ENCODE measurements at regions not wholly inside any gene's neighbourhood (a gene's known extent, or its start where the extent isn't known, plus 50 kb on each side); places are given as distances from the start of the nearest gene placed in this dataset.
"Not testable (repeated sequence)": the region's sequence is repeated elsewhere in the genome, so short reads cannot be mapped to it uniquely, and the experiment has no call there.

DNA sequence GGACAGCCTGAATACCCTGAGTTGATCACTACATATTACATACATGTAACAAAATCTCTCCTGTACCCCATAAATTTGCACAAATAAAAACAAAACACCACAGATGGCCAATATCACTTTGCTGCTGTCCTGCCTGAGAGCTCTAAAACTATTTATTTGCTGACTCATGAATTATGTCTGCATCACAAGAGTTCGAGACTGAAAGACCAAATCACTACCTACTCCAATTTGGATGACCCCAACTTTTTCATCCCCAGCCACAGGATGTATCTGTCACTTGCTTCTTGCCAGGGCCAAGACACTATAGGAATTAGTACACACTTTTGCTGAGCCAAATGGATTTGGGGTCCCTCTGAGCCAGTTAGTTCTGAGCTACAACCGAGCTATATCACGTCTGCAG is 409.7 kb upstream of the NFE2L3 start:
- TF ChIP-seq, protein P1, sequence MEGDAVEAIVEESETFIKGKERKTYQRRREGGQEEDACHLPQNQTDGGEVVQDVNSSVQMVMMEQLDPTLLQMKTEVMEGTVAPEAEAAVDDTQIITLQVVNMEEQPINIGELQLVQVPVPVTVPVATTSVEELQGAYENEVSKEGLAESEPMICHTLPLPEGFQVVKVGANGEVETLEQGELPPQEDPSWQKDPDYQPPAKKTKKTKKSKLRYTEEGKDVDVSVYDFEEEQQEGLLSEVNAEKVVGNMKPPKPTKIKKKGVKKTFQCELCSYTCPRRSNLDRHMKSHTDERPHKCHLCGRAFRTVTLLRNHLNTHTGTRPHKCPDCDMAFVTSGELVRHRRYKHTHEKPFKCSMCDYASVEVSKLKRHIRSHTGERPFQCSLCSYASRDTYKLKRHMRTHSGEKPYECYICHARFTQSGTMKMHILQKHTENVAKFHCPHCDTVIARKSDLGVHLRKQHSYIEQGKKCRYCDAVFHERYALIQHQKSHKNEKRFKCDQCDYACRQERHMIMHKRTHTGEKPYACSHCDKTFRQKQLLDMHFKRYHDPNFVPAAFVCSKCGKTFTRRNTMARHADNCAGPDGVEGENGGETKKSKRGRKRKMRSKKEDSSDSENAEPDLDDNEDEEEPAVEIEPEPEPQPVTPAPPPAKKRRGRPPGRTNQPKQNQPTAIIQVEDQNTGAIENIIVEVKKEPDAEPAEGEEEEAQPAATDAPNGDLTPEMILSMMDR (IDR thresholded peaks at IDR 0.05; ENCODE audit: control extremely low read depth, extremely low read depth, low read depth, missing control alignments): no peak
- no peak for DNase-seq (ENCODE audit: extremely low spot score)
- POLR2A ChIA-PET: no interaction called here
- CTCF ChIA-PET: no interaction called here

GRCh38 chr7:25743670-25744451 is 408.1 kb upstream of the NFE2L3 start:
- POLR2A ChIA-PET, CTCF ChIA-PET: not testable (repeated sequence)

DNA sequence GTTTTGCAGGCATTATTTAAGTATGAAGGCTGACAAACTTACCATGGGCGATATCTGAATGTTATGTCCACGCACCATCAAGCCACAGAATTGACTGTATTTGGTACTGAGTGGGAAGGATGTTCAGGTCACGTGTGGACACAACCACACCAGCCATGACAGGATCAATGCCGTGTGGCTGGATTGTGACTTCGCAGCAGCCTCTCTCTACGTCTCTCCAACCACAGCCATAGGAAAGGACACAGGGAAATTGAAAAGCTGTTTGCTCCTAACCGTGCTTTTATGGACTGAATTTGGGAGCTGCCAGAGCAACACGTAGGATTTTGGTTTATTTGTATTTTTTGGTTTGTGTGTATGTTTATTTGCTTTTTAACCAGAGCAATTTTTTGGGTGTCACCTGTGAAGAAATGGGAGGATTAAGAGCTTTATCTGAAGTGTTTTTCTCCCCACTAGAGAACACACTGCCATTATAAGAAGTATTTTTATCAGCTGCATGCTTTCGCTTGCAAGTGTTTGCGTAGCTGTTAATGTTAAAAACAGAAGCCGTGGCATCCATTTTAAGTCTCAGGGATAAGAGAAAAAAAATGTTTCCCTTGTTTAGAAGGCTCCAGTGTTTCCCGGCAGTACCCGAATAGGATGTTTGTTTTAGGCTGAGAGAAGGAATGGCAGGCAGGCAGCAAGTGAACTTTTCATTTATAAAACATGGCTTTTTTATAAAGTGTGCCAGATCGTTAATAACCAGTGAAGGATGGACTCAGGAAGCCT is 401.1 kb upstream of the NFE2L3 start:
- no peak for DNase-seq (ENCODE audit: extremely low spot score)
- TF ChIP-seq, protein P1 (IDR thresholded peaks at IDR 0.05; ENCODE audit: control extremely low read depth, extremely low read depth, low read depth, missing control alignments): no peak
- CTCF ChIA-PET: interaction anchor here (0.9 kb wide), 1 partner anchor 15 kb away, joined by 3 read pairs; no protein-coding TSS in a partner anchor
- POLR2A ChIA-PET: no interaction called here

More at GRCh38 chr7:25743670-25744451, 408.1 kb upstream of the NFE2L3 start:
- not testable (repeated sequence) for DNase-seq (ENCODE audit: extremely low spot score)

DNA sequence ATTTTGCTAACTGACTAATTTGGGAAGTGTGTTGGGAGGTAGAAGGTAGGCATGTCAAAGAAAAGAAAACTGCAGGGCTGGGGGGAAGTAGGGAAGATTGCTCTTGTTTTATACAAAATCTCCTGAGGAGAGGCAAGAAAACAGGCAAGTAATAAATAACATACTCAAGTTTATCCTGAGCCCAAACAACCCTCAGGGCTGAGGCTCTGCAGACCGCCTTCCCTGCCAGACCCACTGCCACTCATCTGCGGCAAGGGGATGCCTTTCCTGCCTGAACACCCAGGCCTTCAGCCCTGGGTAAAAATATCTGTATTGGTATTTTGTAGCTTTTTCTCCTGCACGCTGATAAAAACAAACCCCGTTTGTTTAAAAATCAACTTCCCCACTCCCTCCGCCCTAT is 399.8 kb upstream of the NFE2L3 start:
- no peak for DNase-seq (ENCODE audit: extremely low spot score)
- ChIA-PET CTCF (no interaction called here), POLR2A (no interaction called here)
- TF ChIP-seq, protein P1 (IDR thresholded peaks at IDR 0.05; ENCODE audit: control extremely low read depth, extremely low read depth, low read depth, missing control alignments): no peak

DNA sequence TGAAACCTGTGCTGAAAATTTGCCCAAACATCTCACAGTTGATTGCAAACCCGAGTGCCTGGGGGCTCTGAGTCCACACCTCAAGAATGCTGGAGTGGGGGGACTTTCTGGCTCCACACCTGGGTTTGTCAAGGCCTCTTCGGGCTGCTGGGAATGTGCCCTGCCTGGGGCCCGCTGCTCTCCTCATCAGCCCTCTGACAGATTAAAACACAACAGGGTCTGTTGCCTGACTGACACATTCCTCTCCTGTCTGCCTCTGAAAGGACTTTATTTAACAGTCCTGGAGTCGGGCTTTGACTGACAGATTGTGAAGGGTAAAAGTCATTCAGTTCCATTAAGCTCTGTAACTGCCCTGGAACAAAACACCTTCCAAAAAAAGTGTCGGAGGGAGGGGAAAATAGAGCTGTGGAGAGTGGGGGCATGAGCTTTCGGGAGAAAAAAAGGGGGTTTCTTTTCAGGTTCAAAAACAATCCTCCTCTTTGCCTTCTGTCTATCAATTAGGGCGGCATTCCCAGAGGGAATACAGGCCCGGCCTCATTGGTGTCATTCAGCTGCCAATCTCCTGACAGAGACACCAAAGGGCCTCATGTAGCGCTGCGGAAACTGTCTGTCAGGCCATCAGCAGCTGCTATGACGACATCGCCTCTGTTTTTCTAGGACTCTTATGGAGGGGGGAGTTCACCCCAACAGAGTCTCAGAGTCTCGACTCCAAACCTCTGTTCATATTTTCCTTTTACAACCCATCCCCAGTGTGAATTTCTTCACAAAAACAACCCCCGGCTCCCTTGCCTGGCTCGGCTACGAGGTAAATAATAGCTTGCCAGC is 398.8 kb upstream of the NFE2L3 start:
- POLR2A ChIA-PET: no interaction called here
- DNase-seq (ENCODE audit: extremely low spot score): no peak
- CTCF ChIA-PET: no interaction called here
- TF ChIP-seq, protein P1 (IDR thresholded peaks at IDR 0.05; ENCODE audit: control extremely low read depth, extremely low read depth, low read depth, missing control alignments): no peak

- CTCF ChIA-PET: no interaction called here
- TF ChIP-seq, protein P1 (IDR thresholded peaks at IDR 0.05; ENCODE audit: control extremely low read depth, extremely low read depth, low read depth, missing control alignments): no peak
- POLR2A ChIA-PET: no interaction called here
- DNase-seq (ENCODE audit: extremely low spot score): no peak
Measured at GRCh38 chr7:25753837-25754236, 398.2 kb upstream of the NFE2L3 start.

Measured in GM10248 (cell line).